Left lung (tissue), 4 donors: ENCODE measurements at regions not wholly inside any gene's neighbourhood (a gene's known extent, or its start where the extent isn't known, plus 50 kb on each side); places are given as distances from the start of the nearest gene placed in this dataset.
"Not testable (repeated sequence)": the region's sequence is repeated elsewhere in the genome, so short reads cannot be mapped to it uniquely, and the experiment has no call there.

Experiments used
- ATAC-seq: fragments of 200-7000 bp; cut with Tn5 transposase; one replicate; pipeline ENCODE4 v1.9.1; 2020; ENCODE audit warnings: moderate library complexity
- DNase-seq, 4 donors: peaks; one replicate each; pipeline ENCODE4 v3.0.0-alpha.2; 2013 to 2020
- H3K27ac ChIP-seq, 2 donors: fragments of 200-600 bp; sonication (generic) in 1 of 2; one replicate each; pipeline versions ENCODE4 v1.5.0 to v1.8.0; 2020 to 2021
- H3K27me3 ChIP-seq, 2 donors: fragments of 200-600 bp; sonication (generic) in 1 of 2; one replicate each; pipeline versions ENCODE4 v1.5.0 to v1.8.0; 2020 to 2021
- H3K36me3 ChIP-seq, 2 donors: fragments of 200-600 bp; sonication (generic) in 1 of 2; one replicate each; pipeline versions ENCODE4 v1.5.0 to v1.8.0; 2020 to 2021
- H3K4me1 ChIP-seq, 2 donors: fragments of 200-600 bp; one replicate each; pipeline ENCODE4 v1.8.0; 2021
- H3K4me3 ChIP-seq, 2 donors: fragments of 200-600 bp; sonication (generic) in 1 of 2; one replicate each; pipeline versions ENCODE4 v1.5.0 to v1.8.0; 2020 to 2021; ENCODE audit warnings: mild to moderate bottlenecking in 1 of 2
- H3K9me3 ChIP-seq, 2 donors: fragments of 200-600 bp; sonication (generic) in 1 of 2; one replicate each; pipeline versions ENCODE4 v1.5.0 to v1.8.0; 2020 to 2021
- CTCF ChIP-seq, 2 donors: fragments of 200-600 bp; sonication (generic) in 1 of 2; IDR thresholded peaks; one replicate each; pipeline versions ENCODE4 v1.5.0 to v1.8.0; 2021; ENCODE audit warnings: antibody characterized with exemption in 2 of 2
- intact Hi-C, 2 donors: fragments of 100-400 bp; cut with DNase I; formaldehyde crosslinking; loops; one replicate each; pipeline versions ENCODE4 v1.11.2 to v1.14.2; 2022
- donor health status: DM: no; HTN: yes; CAD: no.
- donor health status: DM: no; HTN: no; CAD: no.

- H3K4me3 ChIP-seq, intact Hi-C loops, H3K27me3 ChIP-seq, H3K27ac ChIP-seq, H3K4me1 ChIP-seq, H3K36me3 ChIP-seq, H3K9me3 ChIP-seq, DNase-seq, ATAC-seq: not testable (repeated sequence)
These were observed 471.9 kb downstream of the FOXD4L5 start for GRCh38 chr9:64813072-64813471.

GRCh38 chr9:64778667-64779066 is 506.3 kb downstream of the FOXD4L5 start:
- H3K4me3 ChIP-seq, H3K9me3 ChIP-seq, H3K4me1 ChIP-seq, ATAC-seq, H3K27ac ChIP-seq, intact Hi-C loops, DNase-seq, H3K36me3 ChIP-seq: not testable (repeated sequence)
- peaks cover 0 to 16% of the 10 kb centered on the region in 2 donors for H3K27me3 ChIP-seq

- DNase-seq, H3K4me1 ChIP-seq, H3K9me3 ChIP-seq, ATAC-seq, intact Hi-C loops, H3K36me3 ChIP-seq, H3K4me3 ChIP-seq, H3K27ac ChIP-seq: not testable (repeated sequence)
- H3K27me3 ChIP-seq, result peaks cover 0 to 22% of the 10 kb centered on the region in 2 donors
These were observed 508.7 kb downstream of the FOXD4L5 start for GRCh38 chr9:64776269-64776668.

GRCh38 chr9:64774813-64775793 is 509.9 kb downstream of the FOXD4L5 start:
- H3K9me3 ChIP-seq, H3K27ac ChIP-seq, intact Hi-C loops, ATAC-seq, H3K36me3 ChIP-seq, H3K4me1 ChIP-seq: not testable (repeated sequence)
- DNase-seq, result peak in 2 of 4 donors; percentile 25 to 70
- Histone ChIP-seq H3K4me3 (peak overlapping the region in 1 of 2 donors; percentile 24), H3K27me3 (peaks cover 0 to 22% of the 10 kb centered on the region in 2 donors)

- peak overlapping the region in 1 of 2 donors; percentile 24 for H3K4me3 ChIP-seq
- H3K36me3 ChIP-seq, H3K9me3 ChIP-seq, H3K27ac ChIP-seq, H3K4me1 ChIP-seq, intact Hi-C loops, ATAC-seq: not testable (repeated sequence)
- peaks cover 0 to 22% of the 10 kb centered on the region in 2 donors for H3K27me3 ChIP-seq
- DNase-seq, result peak in 1 of 4 donors; percentile 34
These were observed 510.8 kb downstream of the FOXD4L5 start for GRCh38 chr9:64774004-64774812.

GRCh38 chr9:64773491-64773931 is 511.5 kb downstream of the FOXD4L5 start:
- Histone ChIP-seq H3K4me3 (peak overlapping the region in 1 of 2 donors; percentile 24), H3K4me1 (no peaks in the 10 kb centered on the region), H3K36me3 (no peaks in the 10 kb centered on the region), H3K27me3 (peaks cover 0 to 22% of the 10 kb centered on the region in 2 donors), H3K9me3 (no peaks in the 10 kb centered on the region), H3K27ac (no peak overlapping the region)
- ATAC-seq (no peak), DNase-seq (peak in 1 of 4 donors; percentile 50)
- intact Hi-C loops, result no loop called here
- TF ChIP-seq CTCF (IDR thresholded peaks at IDR 0.05), result no peak

GRCh38 chr9:64772751-64773331 is 512.2 kb downstream of the FOXD4L5 start:
- Histone ChIP-seq H3K27me3 (peaks cover 0 to 22% of the 10 kb centered on the region in 2 donors), H3K4me3 (peak overlapping the region in 1 of 2 donors; percentile 27)
- DNase-seq, result peak in 1 of 4 donors; percentile 20
- H3K9me3 ChIP-seq, intact Hi-C loops, ATAC-seq, H3K36me3 ChIP-seq, H3K27ac ChIP-seq, H3K4me1 ChIP-seq: not testable (repeated sequence)

- H3K4me3 ChIP-seq, H3K4me1 ChIP-seq, H3K27ac ChIP-seq, intact Hi-C loops, ATAC-seq, H3K9me3 ChIP-seq, H3K36me3 ChIP-seq, DNase-seq: not testable (repeated sequence)
- H3K27me3 ChIP-seq, result peaks cover 0 to 22% of the 10 kb centered on the region in 2 donors
These were observed 512.8 kb downstream of the FOXD4L5 start for GRCh38 chr9:64772123-64772736.
